NB4 (cell line): ENCODE measurements at regions not wholly inside any gene's neighbourhood (a gene's known extent, or its start where the extent isn't known, plus 50 kb on each side); places are given as distances from the start of the nearest gene placed in this dataset.
A peak's percentile ranks its signal among the peaks of the same experiment; 100 is the strongest.

ENCODE experiments used
- CTCF ChIP-seq: IDR thresholded peaks from one replicate; pipeline ENCODE4 v1.5.1; 2012; ENCODE audit warnings: low read depth, low read length
- MAX ChIP-seq: IDR thresholded peaks from 2 replicates; pipeline ENCODE4 v1.6.1; 2011; ENCODE audit warnings: low read depth, low read length
- POLR2A ChIP-seq: IDR thresholded peaks from 2 replicates; pipeline ENCODE4 v1.6.1; 2011; ENCODE audit warnings: mild to moderate bottlenecking; ENCODE audit not compliant: insufficient read length; ENCODE audit errors: extremely low read depth

- TF ChIP-seq CTCF: peak; percentile 70
- TF ChIP-seq MAX: no peak
- no peak for TF ChIP-seq POLR2A
Measured at GRCh38 chr13:97855570-97856303, 97.7 kb upstream of the IPO5 start.
